Amygdala (tissue), 56 donors: ENCODE measurements at regions not wholly inside any gene's neighbourhood (a gene's known extent, or its start where the extent isn't known, plus 50 kb on each side); places are given as distances from the start of the nearest gene placed in this dataset.

Experiments used
- DNase-seq, 56 donors: peaks; one replicate each; lab custom pipeline; 2025; lab: John Stamatoyannopoulos, UW

DNA sequence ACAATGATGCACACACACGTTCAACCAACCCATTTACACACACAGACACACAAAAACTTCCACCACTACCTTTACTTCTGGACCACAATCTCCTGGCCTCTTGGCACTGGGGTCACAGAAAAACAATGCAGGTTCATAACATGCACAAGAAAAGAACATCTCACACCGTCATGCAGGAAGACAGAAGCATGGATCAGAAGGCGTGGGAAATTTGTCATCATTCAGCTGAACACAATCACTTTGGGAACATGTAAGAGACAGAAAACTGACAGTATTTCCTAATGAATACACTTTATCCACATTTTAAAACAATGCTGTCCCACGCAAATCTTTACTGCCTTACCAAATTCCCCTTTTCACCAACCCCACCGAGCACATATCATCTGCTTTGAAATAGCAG is 501.9 kb upstream of the KLHL29 start:
- no peak for DNase-seq

GRCh38 chr2:22885245-22885644 is 499.7 kb upstream of the KLHL29 start:
- no peak for DNase-seq

DNA sequence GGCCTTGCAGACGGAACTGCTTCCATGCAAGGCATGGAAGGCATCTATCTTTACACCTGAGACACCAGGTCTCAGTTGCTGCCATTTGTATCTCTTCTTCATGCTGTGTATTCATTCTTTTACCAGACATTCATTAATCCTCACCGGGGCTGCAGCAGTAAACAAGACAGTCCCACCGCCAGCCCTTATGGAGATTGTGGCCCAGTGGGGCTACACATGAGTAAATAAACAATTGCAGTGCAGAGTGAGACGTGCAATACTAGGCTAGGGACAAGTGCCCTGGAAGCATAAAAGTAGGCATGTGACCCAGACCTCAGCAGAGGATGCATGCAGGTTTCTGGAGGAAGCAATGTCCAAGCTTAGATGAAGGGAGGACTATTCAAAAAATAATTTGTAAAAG is 497.6 kb upstream of the KLHL29 start:
- DNase-seq, result no peak

GRCh38 chr2:22887845-22888244 is 497.1 kb upstream of the KLHL29 start:
- DNase-seq, result no peak

DNA sequence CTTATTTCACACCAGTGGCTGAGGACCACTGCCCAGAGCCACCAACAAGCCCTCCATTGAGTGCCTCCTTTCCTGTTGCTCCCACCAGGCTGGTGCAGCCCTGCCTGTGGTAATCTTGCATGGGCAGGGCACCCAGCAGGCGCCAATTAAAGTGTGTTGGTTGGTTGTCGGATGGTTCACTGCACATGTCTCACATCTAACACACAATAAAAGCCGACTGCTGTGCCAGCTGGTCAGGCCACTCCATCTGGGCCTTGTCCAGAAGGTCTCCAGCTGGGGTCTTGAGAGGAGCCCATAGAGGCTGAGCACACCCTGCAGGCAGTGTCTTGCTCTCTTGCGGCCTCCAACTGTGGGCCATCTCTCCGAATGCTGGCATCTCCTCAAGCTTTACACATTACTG is 494.8 kb upstream of the KLHL29 start:
- no peak for DNase-seq

DNA sequence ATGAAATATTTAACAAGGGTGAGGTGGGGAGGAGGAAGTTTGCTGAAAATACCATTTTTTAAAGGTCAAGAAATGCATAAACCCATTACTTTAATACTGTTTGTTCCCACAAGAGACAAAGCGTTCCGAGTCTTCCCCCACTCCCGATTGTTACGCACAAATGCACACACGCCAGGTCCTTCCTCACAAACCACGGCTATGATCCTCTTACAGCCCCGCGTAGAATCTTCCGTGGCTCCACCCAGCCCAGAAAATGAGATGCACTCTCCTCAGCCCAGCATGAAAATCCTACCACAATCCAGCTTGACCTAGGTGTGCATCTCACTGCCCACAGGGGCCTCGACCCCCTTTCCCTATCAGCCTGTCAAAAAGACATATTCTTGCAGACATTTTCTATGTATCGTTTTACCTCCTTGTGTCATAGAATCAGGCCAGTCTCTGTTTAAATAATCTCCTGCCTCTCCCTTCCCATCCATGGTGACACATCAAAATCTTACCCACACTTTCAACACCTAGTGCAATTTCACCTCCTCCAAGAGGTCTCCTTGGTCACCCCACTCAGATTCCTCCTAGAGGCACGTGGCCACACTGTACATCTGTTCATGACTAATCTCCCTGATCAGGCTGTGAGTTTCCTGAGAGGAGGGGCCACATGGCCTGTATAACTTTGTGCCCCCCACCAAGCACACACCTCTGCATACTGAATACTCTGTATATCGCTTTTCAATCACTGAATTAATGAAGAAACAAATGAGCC is 491.0 kb upstream of the KLHL29 start:
- peak in 7 of 56 donors; percentile 5 to 51 (median 26) for DNase-seq

- no peak for DNase-seq
Measured at GRCh38 chr2:22894761-22895160, 490.2 kb upstream of the KLHL29 start.

GRCh38 chr2:22897428-22897827 is 487.6 kb upstream of the KLHL29 start:
- DNase-seq, result no peak

- DNase-seq, result no peak
Measured at GRCh38 chr2:22900674-22901073, 484.3 kb upstream of the KLHL29 start.

DNA sequence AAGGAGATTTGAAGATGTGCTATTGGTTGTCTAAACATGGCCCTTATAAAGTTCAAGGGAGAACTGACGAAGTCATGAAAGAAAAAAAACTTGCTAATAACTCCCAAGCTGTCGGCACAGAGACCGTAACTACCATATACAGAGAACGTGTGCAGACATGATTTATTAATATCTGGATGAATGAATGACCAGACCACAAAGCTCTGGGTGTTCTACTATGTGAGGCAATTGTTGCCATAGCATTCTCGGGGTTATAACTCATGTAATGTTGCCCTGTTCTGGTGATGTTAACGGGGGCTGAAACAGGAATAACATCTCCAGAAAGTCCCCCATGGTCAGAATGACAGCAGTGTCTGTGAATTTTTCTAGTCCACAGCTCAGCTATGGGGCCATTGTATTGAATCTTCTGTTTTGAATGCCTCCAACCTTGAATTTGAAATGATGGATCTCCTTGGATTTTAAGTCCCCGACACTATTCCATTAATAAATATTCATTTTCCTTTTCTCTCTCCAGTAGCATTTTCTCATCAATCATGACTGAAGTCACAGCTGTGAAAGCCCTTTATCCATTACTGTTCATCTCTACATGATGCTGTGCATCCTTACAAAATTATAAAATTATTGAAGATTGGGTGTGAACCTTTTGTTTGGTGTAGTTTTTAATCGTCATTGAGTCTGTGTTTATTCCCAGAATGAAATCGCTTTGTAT is 483.4 kb upstream of the KLHL29 start:
- DNase-seq, result no peak

GRCh38 chr2:22902180-22902550 is 482.8 kb upstream of the KLHL29 start:
- DNase-seq, result no peak

DNA sequence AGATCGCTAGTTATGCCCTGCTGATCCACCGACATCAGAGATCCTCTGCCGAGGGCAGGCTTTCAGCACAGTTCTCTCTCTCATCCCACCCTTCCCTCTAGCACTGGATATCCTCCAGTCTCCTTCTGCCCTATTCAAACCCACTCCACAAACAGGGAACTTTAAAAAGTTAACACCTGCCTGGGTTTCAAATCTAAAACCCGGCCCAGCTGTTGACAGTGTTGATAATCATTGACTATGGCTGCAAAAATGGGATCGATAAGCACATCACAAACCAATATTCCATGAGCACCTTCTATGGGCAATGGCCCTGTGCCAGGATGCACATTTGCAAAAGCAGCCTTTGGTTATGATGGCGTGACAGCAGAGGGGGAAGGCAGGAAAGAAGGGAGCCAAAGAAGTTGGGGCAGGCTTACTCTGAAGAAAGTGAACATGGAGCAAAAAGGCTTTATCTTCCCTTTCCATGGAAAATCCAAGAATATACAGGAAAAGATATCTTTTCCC is 482.3 kb upstream of the KLHL29 start:
- no peak for DNase-seq

DNA sequence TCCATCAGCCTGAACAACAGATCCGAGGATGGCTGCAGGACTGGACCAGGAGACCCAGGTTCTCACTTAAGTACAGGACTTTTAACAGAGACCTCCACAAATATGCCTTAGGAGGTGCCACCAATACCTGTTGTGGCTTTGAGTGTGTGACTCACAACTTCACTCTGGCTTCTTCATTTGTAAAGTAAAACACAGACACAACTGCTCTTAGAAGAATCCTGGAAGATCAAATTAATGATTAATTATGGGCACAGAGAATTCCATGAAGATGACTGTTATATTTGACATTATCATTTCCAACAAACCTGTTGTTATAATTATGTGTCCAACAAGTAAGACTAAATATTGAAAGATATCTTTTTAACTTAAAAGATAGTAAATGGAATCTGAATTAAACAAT is 481.4 kb upstream of the KLHL29 start:
- DNase-seq, result no peak

DNA sequence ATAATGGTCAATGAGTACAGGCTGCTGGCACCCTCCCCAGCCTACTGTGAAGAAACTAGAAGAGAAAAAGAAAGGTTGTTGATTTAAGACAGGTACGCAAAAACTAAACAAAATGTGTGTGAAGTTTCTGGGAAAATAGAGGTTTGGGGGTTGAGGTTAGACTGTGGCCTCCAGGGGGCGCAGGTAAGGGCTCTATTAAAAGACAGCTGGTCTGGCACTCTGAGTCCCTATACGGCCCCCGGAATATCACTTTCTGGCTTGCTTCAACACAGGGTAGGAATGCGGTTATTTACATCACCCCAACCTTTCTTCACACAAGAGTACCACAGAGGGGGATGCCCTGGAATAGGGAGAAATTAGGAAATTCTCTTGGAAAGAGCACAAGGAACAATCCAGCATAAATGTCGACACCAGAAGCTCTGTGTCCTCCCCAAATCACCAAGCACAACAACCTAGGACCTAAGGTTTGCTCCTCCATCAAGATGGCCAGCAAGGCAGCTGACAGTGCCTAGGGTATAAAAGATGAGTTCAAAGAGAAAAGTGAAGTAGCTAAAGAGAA is 480.8 kb upstream of the KLHL29 start:
- peak in 3 of 56 donors; percentile 0 to 32 (median 1) for DNase-seq

DNA sequence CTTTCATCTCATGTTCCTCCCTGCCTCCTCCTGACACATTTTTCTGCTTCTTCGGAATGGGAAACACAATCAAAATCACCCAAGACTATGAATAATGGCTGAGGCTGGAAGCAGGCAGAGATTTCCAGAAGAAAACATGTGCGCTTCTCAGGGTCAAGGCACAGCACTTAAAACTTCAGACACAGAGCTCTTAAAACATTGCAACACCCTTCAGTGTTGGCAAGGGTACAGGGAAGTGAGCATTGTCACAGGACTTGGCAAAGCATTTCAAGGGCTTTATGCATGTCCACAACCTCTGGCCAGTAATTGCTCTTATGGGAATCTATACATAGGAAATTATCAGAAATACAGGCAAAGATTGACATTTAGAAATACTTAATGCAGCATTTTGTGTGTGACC is 477.6 kb upstream of the KLHL29 start:
- no peak for DNase-seq

GRCh38 chr2:22912398-22912797 is 472.6 kb upstream of the KLHL29 start:
- no peak for DNase-seq

GRCh38 chr2:22929998-22930397 is 455.0 kb upstream of the KLHL29 start:
- no peak for DNase-seq

- peak in 8 of 56 donors; percentile 2 to 50 (median 14) for DNase-seq
Measured at GRCh38 chr2:22930781-22931180, 454.2 kb upstream of the KLHL29 start.

DNA sequence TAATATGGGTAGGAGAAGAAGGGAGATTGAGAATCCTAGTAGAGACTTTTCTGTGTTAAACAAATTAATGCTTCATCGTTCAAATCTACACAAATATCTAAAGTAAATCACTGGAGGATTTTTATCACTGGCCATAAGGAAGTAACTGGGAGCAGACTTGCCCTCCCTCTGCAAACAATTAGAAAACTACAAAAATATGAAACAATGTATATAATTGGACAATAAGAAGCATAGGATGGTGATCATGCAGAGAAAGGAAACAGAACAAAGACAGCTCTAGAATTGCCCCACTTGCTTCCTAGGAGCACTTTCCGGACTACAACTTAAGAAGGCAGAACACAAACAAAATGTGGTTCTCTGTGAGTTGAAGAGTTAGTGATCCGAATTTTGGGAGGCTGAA is 452.7 kb upstream of the KLHL29 start:
- DNase-seq, result no peak

- DNase-seq, result no peak
Measured at GRCh38 chr2:22934747-22935146, 450.2 kb upstream of the KLHL29 start.

DNA sequence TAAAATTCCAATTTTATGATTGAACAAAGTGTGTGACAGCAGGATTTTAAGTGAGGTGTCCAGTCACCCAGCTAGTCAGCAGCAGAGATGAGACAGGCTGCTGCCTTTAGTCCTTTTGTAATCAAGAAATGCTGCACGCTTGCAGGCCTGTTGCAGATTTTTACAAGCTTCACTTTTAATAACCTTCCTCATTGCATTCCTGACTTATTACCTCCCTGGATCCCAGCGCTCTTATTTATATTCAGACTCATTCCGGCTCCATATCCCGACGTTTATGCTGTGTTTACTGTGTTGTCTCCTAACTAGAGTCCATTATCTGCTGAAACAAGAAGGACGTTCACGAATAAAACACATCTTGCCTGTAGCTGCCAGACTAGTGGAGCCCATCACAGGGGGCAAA is 442.5 kb upstream of the KLHL29 start:
- DNase-seq, result no peak

- no peak for DNase-seq
Measured at GRCh38 chr2:22944143-22944542, 440.8 kb upstream of the KLHL29 start.
